ENCODE measurements at regions not wholly inside any gene's neighbourhood (a gene's known extent, or its start where the extent isn't known, plus 50 kb on each side); places are given as distances from the start of the nearest gene placed in this dataset.
A peak's percentile ranks its signal among the peaks of the same experiment; 100 is the strongest.

DNA sequence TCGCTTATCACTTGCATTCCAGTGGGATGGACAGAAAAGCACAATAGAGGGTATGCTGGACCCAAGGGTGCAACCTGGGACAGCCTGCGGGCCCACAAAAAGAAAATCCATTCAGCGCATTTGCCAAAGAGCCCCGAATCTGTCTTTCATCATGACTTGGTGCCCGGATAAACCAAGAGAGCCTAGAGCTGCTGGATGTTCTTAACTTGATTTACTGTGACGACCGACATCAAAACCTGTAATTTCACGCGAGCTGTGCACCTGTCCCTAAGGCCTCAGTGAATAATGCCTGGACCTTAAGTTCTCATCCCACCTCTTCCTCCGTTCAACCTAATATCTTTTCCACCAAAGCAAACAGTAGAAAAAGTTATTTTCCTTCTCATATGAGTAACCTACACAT, 115.5 kb upstream of the ACKR3 start:
- Histone ChIP-seq H3K4me3 (replicated peaks in 1 of 4; ENCODE audit: control extremely low read depth in 1 of 4, insufficient read depth in 1 of 4, low read depth in 3 of 4, low read length in 4 of 4) (no peak overlapping the region), H3K36me3 (ENCODE audit: control insufficient read depth, insufficient read depth, low read length) (no peaks in the 10 kb centered on the region), H3K79me2 (ENCODE audit: control insufficient read depth, insufficient read depth, low read length) (no peaks in the 10 kb centered on the region), H4K20me1 (ENCODE audit: control insufficient read depth, extremely low read depth, insufficient read depth, low read length) (no peaks in the 10 kb centered on the region), H3K27ac (ENCODE audit: insufficient read depth, low read length) (no peak overlapping the region), H3K4me1 (ENCODE audit: control insufficient read depth, extremely low read depth, insufficient read depth, low read length) (no peaks in the 10 kb centered on the region), H3K9ac (ENCODE audit: insufficient read depth, low read length) (no peak overlapping the region), H3K4me2 (ENCODE audit: extremely low read depth, insufficient read depth, low read length) (no peak overlapping the region), H2AFZ (ENCODE audit: low read length) (no peak overlapping the region), H3K9me3 (ENCODE audit: control insufficient read depth, insufficient read depth, low read depth, low read length) (no peaks in the 10 kb centered on the region), H3K27me3 (ENCODE audit: control insufficient read depth, insufficient read depth, low read length) (no peaks in the 10 kb centered on the region)
- no peak for TF ChIP-seq EZH2 (IDR thresholded peaks at IDR 0.05; ENCODE audit: low read length, missing control alignments)
- TF ChIP-seq, protein P1, sequence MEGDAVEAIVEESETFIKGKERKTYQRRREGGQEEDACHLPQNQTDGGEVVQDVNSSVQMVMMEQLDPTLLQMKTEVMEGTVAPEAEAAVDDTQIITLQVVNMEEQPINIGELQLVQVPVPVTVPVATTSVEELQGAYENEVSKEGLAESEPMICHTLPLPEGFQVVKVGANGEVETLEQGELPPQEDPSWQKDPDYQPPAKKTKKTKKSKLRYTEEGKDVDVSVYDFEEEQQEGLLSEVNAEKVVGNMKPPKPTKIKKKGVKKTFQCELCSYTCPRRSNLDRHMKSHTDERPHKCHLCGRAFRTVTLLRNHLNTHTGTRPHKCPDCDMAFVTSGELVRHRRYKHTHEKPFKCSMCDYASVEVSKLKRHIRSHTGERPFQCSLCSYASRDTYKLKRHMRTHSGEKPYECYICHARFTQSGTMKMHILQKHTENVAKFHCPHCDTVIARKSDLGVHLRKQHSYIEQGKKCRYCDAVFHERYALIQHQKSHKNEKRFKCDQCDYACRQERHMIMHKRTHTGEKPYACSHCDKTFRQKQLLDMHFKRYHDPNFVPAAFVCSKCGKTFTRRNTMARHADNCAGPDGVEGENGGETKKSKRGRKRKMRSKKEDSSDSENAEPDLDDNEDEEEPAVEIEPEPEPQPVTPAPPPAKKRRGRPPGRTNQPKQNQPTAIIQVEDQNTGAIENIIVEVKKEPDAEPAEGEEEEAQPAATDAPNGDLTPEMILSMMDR (conservative IDR thresholded peaks at IDR 0.05 in 1 of 2, IDR thresholded peaks at IDR 0.05 in 1 of 2; ENCODE audit: low read depth in 1 of 2, low read length in 2 of 2): no peak
- DNase-seq (ENCODE audit: low read depth in 2 of 2): no peak

DNA sequence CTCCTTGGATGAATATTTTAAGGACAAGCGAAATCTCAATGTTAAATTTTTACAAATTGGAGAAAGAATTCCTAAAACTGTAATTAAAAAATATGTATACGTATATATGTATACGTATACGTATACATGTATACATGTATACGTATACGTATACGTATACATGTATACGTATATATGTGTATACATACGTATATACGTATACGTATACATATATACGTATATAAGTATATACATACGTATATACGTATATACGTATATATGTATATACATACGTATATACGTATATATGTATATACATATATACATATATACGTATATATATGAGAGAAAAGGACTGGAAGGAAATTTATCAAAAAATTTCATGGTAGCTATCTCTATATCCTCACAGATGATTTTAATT, 110.2 kb upstream of the ACKR3 start:
- H3K79me2 ChIP-seq (ENCODE audit: control insufficient read depth, insufficient read depth, low read length): no peaks in the 10 kb centered on the region
- H3K4me2 ChIP-seq (ENCODE audit: extremely low read depth, insufficient read depth, low read length): no peak overlapping the region
- H2AFZ ChIP-seq (ENCODE audit: low read length): no peak overlapping the region
- H3K9me3 ChIP-seq (ENCODE audit: control insufficient read depth, insufficient read depth, low read depth, low read length): no peaks in the 10 kb centered on the region
- TF ChIP-seq, protein P1 (conservative IDR thresholded peaks at IDR 0.05 in 1 of 2, IDR thresholded peaks at IDR 0.05 in 1 of 2; ENCODE audit: low read depth in 1 of 2, low read length in 2 of 2): no peak
- TF ChIP-seq EZH2 (IDR thresholded peaks at IDR 0.05; ENCODE audit: low read length, missing control alignments): no peak
- no peaks in the 10 kb centered on the region for H3K27me3 ChIP-seq (ENCODE audit: control insufficient read depth, insufficient read depth, low read length)
- no peak for DNase-seq (ENCODE audit: low read depth in 2 of 2)
- no peaks in the 10 kb centered on the region for H3K4me1 ChIP-seq (ENCODE audit: control insufficient read depth, extremely low read depth, insufficient read depth, low read length)
- no peaks in the 10 kb centered on the region for H4K20me1 ChIP-seq (ENCODE audit: control insufficient read depth, extremely low read depth, insufficient read depth, low read length)
- no peak overlapping the region for H3K4me3 ChIP-seq (replicated peaks in 1 of 4; ENCODE audit: control extremely low read depth in 1 of 4, insufficient read depth in 1 of 4, low read depth in 3 of 4, low read length in 4 of 4)
- H3K27ac ChIP-seq (ENCODE audit: insufficient read depth, low read length): no peak overlapping the region
- H3K9ac ChIP-seq (ENCODE audit: insufficient read depth, low read length): no peak overlapping the region
- H3K36me3 ChIP-seq (ENCODE audit: control insufficient read depth, insufficient read depth, low read length): no peaks in the 10 kb centered on the region

DNA sequence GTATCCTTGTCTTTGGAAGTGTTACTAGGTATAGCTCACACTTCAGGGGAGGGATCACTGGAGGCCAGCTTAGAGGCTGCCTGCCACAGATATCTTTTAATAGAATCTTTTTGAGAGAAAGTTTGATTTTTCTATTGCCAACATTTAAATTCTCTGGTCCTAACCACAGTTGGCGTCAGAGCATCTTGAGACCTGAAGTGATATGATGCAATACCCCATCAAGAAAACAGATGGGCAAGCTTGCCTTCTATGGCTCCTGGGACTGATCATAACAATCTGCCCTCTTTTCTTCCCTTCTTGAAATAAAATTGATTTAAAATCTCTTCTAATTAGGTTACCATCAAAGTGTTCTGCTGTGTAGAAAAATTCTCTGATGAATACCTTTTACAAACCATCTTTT, 105.5 kb upstream of the ACKR3 start:
- Histone ChIP-seq H3K36me3 (ENCODE audit: control insufficient read depth, insufficient read depth, low read length) (no peaks in the 10 kb centered on the region), H4K20me1 (ENCODE audit: control insufficient read depth, extremely low read depth, insufficient read depth, low read length) (no peaks in the 10 kb centered on the region), H3K4me2 (ENCODE audit: extremely low read depth, insufficient read depth, low read length) (no peak overlapping the region), H3K79me2 (ENCODE audit: control insufficient read depth, insufficient read depth, low read length) (no peaks in the 10 kb centered on the region), H3K9me3 (ENCODE audit: control insufficient read depth, insufficient read depth, low read depth, low read length) (no peaks in the 10 kb centered on the region), H3K4me3 (replicated peaks in 1 of 4; ENCODE audit: control extremely low read depth in 1 of 4, insufficient read depth in 1 of 4, low read depth in 3 of 4, low read length in 4 of 4) (no peak overlapping the region), H3K4me1 (ENCODE audit: control insufficient read depth, extremely low read depth, insufficient read depth, low read length) (no peaks in the 10 kb centered on the region), H3K27ac (ENCODE audit: insufficient read depth, low read length) (no peak overlapping the region), H3K9ac (ENCODE audit: insufficient read depth, low read length) (no peak overlapping the region), H2AFZ (ENCODE audit: low read length) (no peak overlapping the region), H3K27me3 (ENCODE audit: control insufficient read depth, insufficient read depth, low read length) (no peaks in the 10 kb centered on the region)
- TF ChIP-seq, protein P1 (conservative IDR thresholded peaks at IDR 0.05 in 1 of 2, IDR thresholded peaks at IDR 0.05 in 1 of 2; ENCODE audit: low read depth in 1 of 2, low read length in 2 of 2): no peak
- TF ChIP-seq EZH2 (IDR thresholded peaks at IDR 0.05; ENCODE audit: low read length, missing control alignments): no peak
- peak in 1 of 2 donors; percentile 4 for DNase-seq (ENCODE audit: low read depth in 2 of 2)

All from fibroblast of lung (primary cell).